A673 (cell line): ENCODE measurements at regions not wholly inside any gene's neighbourhood (a gene's known extent, or its start where the extent isn't known, plus 50 kb on each side); places are given as distances from the start of the nearest gene placed in this dataset.

Experiments used
- CTCF ChIP-seq: fragments of 300-800, 200-600 bp; sonication (generic); conservative IDR thresholded peaks from 2 replicates; pipeline ENCODE4 v1.5.1; 2017; ENCODE audit warnings: low read depth, mild to moderate bottlenecking, antibody characterized with exemption, low read length, moderate library complexity, mixed read lengths
- EZH2 ChIP-seq: fragments of 200-600 bp; sonication (generic); IDR thresholded peaks from 2 replicates; pipeline ENCODE4 v1.6.1; 2017; ENCODE audit warnings: borderline replicate concordance, low read depth, mild to moderate bottlenecking, mixed read lengths, antibody characterized with exemption, low read length; ENCODE audit not compliant: poor library complexity, severe bottlenecking

- TF ChIP-seq CTCF: no peak
- TF ChIP-seq EZH2: no peak
These were observed 290.5 kb upstream of the RASA1 start for GRCh38 chr5:86977190-86977589.
